ES-I3 (cell line): ENCODE measurements at regions not wholly inside any gene's neighbourhood (a gene's known extent, or its start where the extent isn't known, plus 50 kb on each side); places are given as distances from the start of the nearest gene placed in this dataset.

Experiments used
- H3K36me3 ChIP-seq: 2 replicates; pipeline ENCODE4 v1.6.1; 2013; ENCODE audit warnings: mild to moderate bottlenecking, low read length, control low read depth, moderate library complexity; ENCODE audit not compliant: insufficient read depth
- H3K4me1 ChIP-seq: 2 replicates; pipeline ENCODE4 v1.6.1; 2013; ENCODE audit warnings: mild to moderate bottlenecking, control low read depth, low read length; ENCODE audit not compliant: insufficient read depth
- H3K9ac ChIP-seq: 2 replicates; pipeline ENCODE4 v1.6.1; 2013; ENCODE audit warnings: low read depth, mild to moderate bottlenecking, low read length, moderate library complexity
- H3K9me3 ChIP-seq: 2 replicates; pipeline ENCODE4 v1.6.1; 2013; ENCODE audit warnings: mild to moderate bottlenecking, low read length, moderate library complexity; ENCODE audit not compliant: control insufficient read depth, insufficient read depth

GRCh38 chr2:193894081-193894480 is 1699.3 kb upstream of the TMEFF2 start:
- Histone ChIP-seq H3K9me3 (no peaks in the 10 kb centered on the region), H3K9ac (no peak overlapping the region), H3K36me3 (no peaks in the 10 kb centered on the region), H3K4me1 (no peaks in the 10 kb centered on the region)

- Histone ChIP-seq H3K9ac (no peak overlapping the region), H3K9me3 (no peaks in the 10 kb centered on the region), H3K36me3 (no peaks in the 10 kb centered on the region), H3K4me1 (no peaks in the 10 kb centered on the region)
These were observed 1696.3 kb upstream of the TMEFF2 start for GRCh38 chr2:193891023-193891422.

- H3K9ac ChIP-seq, result no peak overlapping the region
- no peaks in the 10 kb centered on the region for H3K9me3 ChIP-seq
- H3K4me1 ChIP-seq, result no peaks in the 10 kb centered on the region
- no peaks in the 10 kb centered on the region for H3K36me3 ChIP-seq
These were observed 1690.7 kb upstream of the TMEFF2 start for GRCh38 chr2:193885419-193885818.

- Histone ChIP-seq H3K9me3 (no peaks in the 10 kb centered on the region), H3K36me3 (no peaks in the 10 kb centered on the region), H3K9ac (no peak overlapping the region), H3K4me1 (no peaks in the 10 kb centered on the region)
These were observed 1689.1 kb upstream of the TMEFF2 start for GRCh38 chr2:193883820-193884219.

- no peak overlapping the region for H3K9ac ChIP-seq
- H3K36me3 ChIP-seq, result no peaks in the 10 kb centered on the region
- H3K4me1 ChIP-seq, result no peaks in the 10 kb centered on the region
- no peaks in the 10 kb centered on the region for H3K9me3 ChIP-seq
These were observed 1682.2 kb upstream of the TMEFF2 start for GRCh38 chr2:193876980-193877379.

GRCh38 chr2:193869564-193869963 is 1674.8 kb upstream of the TMEFF2 start:
- Histone ChIP-seq H3K9me3 (no peaks in the 10 kb centered on the region; the same call in 1 of the 2 replicates), H3K9ac (no peak overlapping the region), H3K36me3 (no peaks in the 10 kb centered on the region), H3K4me1 (no peaks in the 10 kb centered on the region)

- no peaks in the 10 kb centered on the region; the same call in 1 of the 2 replicates for H3K9me3 ChIP-seq
- H3K4me1 ChIP-seq, result no peaks in the 10 kb centered on the region
- no peaks in the 10 kb centered on the region for H3K36me3 ChIP-seq
- no peak overlapping the region for H3K9ac ChIP-seq
These were observed 1674.1 kb upstream of the TMEFF2 start for GRCh38 chr2:193868833-193869232.

GRCh38 chr2:193868132-193868531 is 1673.4 kb upstream of the TMEFF2 start:
- Histone ChIP-seq H3K4me1 (no peaks in the 10 kb centered on the region), H3K9ac (no peak overlapping the region), H3K36me3 (no peaks in the 10 kb centered on the region), H3K9me3 (no peaks in the 10 kb centered on the region; the same call in 1 of the 2 replicates)

GRCh38 chr2:193867454-193867853 is 1672.7 kb upstream of the TMEFF2 start:
- Histone ChIP-seq H3K9me3 (no peaks in the 10 kb centered on the region; the same call in 1 of the 2 replicates), H3K9ac (no peak overlapping the region), H3K36me3 (no peaks in the 10 kb centered on the region), H3K4me1 (no peaks in the 10 kb centered on the region)

- Histone ChIP-seq H3K9ac (no peak overlapping the region), H3K36me3 (no peaks in the 10 kb centered on the region), H3K4me1 (no peaks in the 10 kb centered on the region), H3K9me3 (no peaks in the 10 kb centered on the region)
These were observed 1666.8 kb upstream of the TMEFF2 start for GRCh38 chr2:193861557-193861956.

- Histone ChIP-seq H3K36me3 (no peaks in the 10 kb centered on the region), H3K4me1 (0 out of 2 replicates have a peak, but pooled peaks cover 4% of the 10 kb centered on the region), H3K9me3 (no peaks in the 10 kb centered on the region), H3K9ac (no peak overlapping the region)
These were observed 1653.3 kb upstream of the TMEFF2 start for GRCh38 chr2:193847991-193848390.

- Histone ChIP-seq H3K9ac (no peak overlapping the region), H3K9me3 (no peaks in the 10 kb centered on the region), H3K36me3 (no peaks in the 10 kb centered on the region), H3K4me1 (0 out of 2 replicates have a peak, but pooled peaks cover 4% of the 10 kb centered on the region)
These were observed 1652.4 kb upstream of the TMEFF2 start for GRCh38 chr2:193847130-193847529.

- Histone ChIP-seq H3K36me3 (no peaks in the 10 kb centered on the region), H3K9ac (no peak overlapping the region), H3K9me3 (no peaks in the 10 kb centered on the region), H3K4me1 (0 out of 2 replicates have a peak, but pooled peaks cover 4% of the 10 kb centered on the region)
These were observed 1650.9 kb upstream of the TMEFF2 start for GRCh38 chr2:193845604-193846003.

- Histone ChIP-seq H3K9ac (no peak overlapping the region), H3K36me3 (no peaks in the 10 kb centered on the region), H3K4me1 (0 out of 2 replicates have a peak, but pooled peaks cover 4% of the 10 kb centered on the region), H3K9me3 (no peaks in the 10 kb centered on the region)
These were observed 1648.9 kb upstream of the TMEFF2 start for GRCh38 chr2:193843675-193844074.

GRCh38 chr2:193841384-193842150 is 1646.8 kb upstream of the TMEFF2 start:
- Histone ChIP-seq H3K9ac (no peak overlapping the region), H3K4me1 (no peaks in the 10 kb centered on the region), H3K9me3 (no peaks in the 10 kb centered on the region), H3K36me3 (no peaks in the 10 kb centered on the region)
